PFSK-1 (cell line): ENCODE measurements at regions not wholly inside any gene's neighbourhood (a gene's known extent, or its start where the extent isn't known, plus 50 kb on each side); places are given as distances from the start of the nearest gene placed in this dataset.

Experiments
- FOXP2 ChIP-seq: optimal IDR thresholded peaks from 2 replicates; pipeline ENCODE3; 2011; ENCODE audit warnings: borderline replicate concordance, control low read depth, inconsistent platforms; ENCODE audit not compliant: insufficient read depth; ENCODE audit errors: extremely low read length, extremely low read depth
- POLR2AphosphoS5 ChIP-seq: IDR thresholded peaks from 2 replicates; pipeline ENCODE4 v1.6.1; 2012; ENCODE audit warnings: low read depth, mild to moderate bottlenecking, control low read depth, low read length, moderate library complexity
- REST ChIP-seq, 2 experiments: IDR thresholded peaks; 2 replicates each; pipeline versions ENCODE4 v1.6.1 to v1.8.0; 2011 to 2012; ENCODE audit warnings: low read depth in 2 of 2, low read length in 2 of 2, control low read depth in 1 of 2, inconsistent platforms in 1 of 2, mild to moderate bottlenecking in 1 of 2, moderate library complexity in 1 of 2; ENCODE audit not compliant: insufficient read depth in 1 of 2
- SIN3A ChIP-seq: IDR thresholded peaks from 2 replicates; pipeline ENCODE4 v1.6.1; 2012; ENCODE audit warnings: mild to moderate bottlenecking, low read length, moderate library complexity, borderline replicate concordance; ENCODE audit not compliant: insufficient read depth
- TAF1 ChIP-seq: IDR thresholded peaks from 2 replicates; pipeline ENCODE4 v1.6.1; 2012; ENCODE audit warnings: low read length, control low read depth, borderline replicate concordance; ENCODE audit not compliant: insufficient read depth

- TF ChIP-seq REST (IDR thresholded peaks at IDR 0.05; ENCODE audit: insufficient read depth in 1 of 2, low read depth in 2 of 2, low read length in 2 of 2): no peak
- TF ChIP-seq POLR2AphosphoS5: no peak
- TF ChIP-seq SIN3A: no peak
- no peak for TF ChIP-seq TAF1
- no peak for TF ChIP-seq FOXP2
Measured at GRCh38 chr10:111993321-111993720, 190.2 kb downstream of the GPAM start.
